Tibial artery (tissue), 4 donors: ENCODE measurements at regions not wholly inside any gene's neighbourhood (a gene's known extent, or its start where the extent isn't known, plus 50 kb on each side); places are given as distances from the start of the nearest gene placed in this dataset.
"Not testable (repeated sequence)": the region's sequence is repeated elsewhere in the genome, so short reads cannot be mapped to it uniquely, and the experiment has no call there.

ENCODE experiments used
- DNase-seq, 2 donors: peaks; one replicate each; pipeline ENCODE4 v3.0.0-alpha.2; 2019
- H3K27ac ChIP-seq, 2 donors: fragments of 200-600 bp; sonication (generic) in 1 of 2; 1 replicate in 1 of 2; 2 replicates in 1 of 2; pipeline ENCODE4 v1.5.1; 2018 to 2019; ENCODE audit warnings: mild to moderate bottlenecking in 1 of 2
- H3K27me3 ChIP-seq, 2 donors: fragments of 200-600 bp; sonication (generic) in 1 of 2; one replicate each; pipeline versions ENCODE4 v1.5.1 to v1.6.0; 2016 to 2019
- H3K36me3 ChIP-seq, 3 donors: fragments of 200-600 bp; sonication (generic) in 2 of 3; one replicate each; pipeline ENCODE4 v1.5.1; 2016 to 2019; ENCODE audit warnings: mild to moderate bottlenecking in 2 of 3
- H3K4me1 ChIP-seq, 4 donors: fragments of 200-600 bp; sonication (generic) in 2 of 4; 1 replicate in 3 of 4; 2 replicates in 1 of 4; pipeline ENCODE4 v1.5.1; 2016 to 2019
- H3K4me3 ChIP-seq, 2 donors: fragments of 200-600 bp; sonication (generic) in 1 of 2; 1 replicate in 1 of 2; 2 replicates in 1 of 2; pipeline ENCODE4 v1.5.1; 2018 to 2019; ENCODE audit warnings: mild to moderate bottlenecking in 2 of 2
- H3K9me3 ChIP-seq, 3 donors: fragments of 200-600 bp; sonication (generic) in 1 of 3; one replicate each; pipeline ENCODE4 v1.5.1; 2016 to 2019
- CTCF ChIP-seq, 2 experiments: fragments of 200-600 bp in 1 of 2; fragments of 450-650 bp in 1 of 2; IDR thresholded peaks; one replicate each; pipeline ENCODE4 v1.5.1; 2017 to 2019; ENCODE audit warnings: antibody characterized with exemption in 2 of 2, mild to moderate bottlenecking in 1 of 2, moderate library complexity in 1 of 2
- intact Hi-C: fragments of 100-400 bp; cut with DNase I; formaldehyde crosslinking; loops from one replicate; pipeline ENCODE4 v1.15.0; 2023; ENCODE audit warnings: low total_unique reads

DNA sequence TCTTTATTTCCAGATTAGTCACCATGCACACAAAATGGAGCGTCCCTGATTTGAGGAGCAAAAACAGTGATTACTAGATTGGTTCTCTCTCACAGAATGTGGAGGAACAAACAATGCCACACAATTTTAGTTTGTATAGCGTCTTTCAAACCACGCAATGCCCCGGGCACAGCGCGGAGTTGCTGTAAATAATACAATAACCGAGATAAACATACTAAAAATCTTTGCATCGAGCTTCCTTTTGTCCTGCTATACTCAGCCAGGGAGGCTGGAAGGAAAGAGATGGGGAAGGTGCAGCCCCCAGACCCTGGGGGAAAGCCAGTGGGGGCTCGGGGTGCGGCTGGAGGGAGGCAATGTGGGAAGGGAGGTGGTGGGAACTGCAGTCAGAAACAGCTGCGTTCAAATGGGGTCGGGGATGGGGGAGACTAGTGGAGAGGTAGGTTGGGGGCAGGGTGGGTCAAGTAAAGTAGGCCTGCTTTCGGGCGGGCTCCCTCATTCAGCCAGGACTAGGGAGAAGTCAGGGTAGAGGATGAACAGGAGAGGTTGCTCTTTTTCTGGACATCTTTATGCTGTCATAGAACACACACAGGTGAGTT lies 366.3 kb downstream of the RPS6KC1 start:
- Histone ChIP-seq H3K9me3 (no peaks in the 10 kb centered on the region), H3K4me1 (no peaks in the 10 kb centered on the region), H3K27ac (no peak overlapping the region), H3K4me3 (no peak overlapping the region), H3K36me3 (no peaks in the 10 kb centered on the region), H3K27me3 (no peaks in the 10 kb centered on the region)
- TF ChIP-seq CTCF (IDR thresholded peaks at IDR 0.05) = no peak
- intact Hi-C loops = no loop called here
- DNase-seq = no peak

DNA sequence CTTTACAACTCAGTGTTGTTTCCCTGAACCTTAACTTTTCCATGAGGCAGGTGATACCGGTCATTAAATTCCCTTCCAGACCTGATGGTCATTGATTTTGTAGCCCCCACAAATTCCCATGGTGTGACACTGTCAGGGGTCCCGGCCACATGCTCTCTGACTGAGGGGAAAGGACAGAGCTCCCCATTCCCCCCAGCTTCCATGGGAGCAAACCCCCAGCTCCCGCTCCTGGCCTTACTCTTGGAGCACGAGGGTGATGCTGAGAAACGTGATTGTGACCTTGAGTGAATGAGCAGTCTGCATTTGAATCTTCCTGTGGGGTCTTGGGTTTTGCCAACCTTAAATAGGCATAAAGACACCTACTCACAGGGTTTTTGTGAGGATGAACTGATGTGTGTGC lies 366.8 kb downstream of the RPS6KC1 start:
- H3K9me3 ChIP-seq = no peaks in the 10 kb centered on the region
- no peaks in the 10 kb centered on the region for H3K4me1 ChIP-seq
- no peak for TF ChIP-seq CTCF (IDR thresholded peaks at IDR 0.05)
- no peak overlapping the region for H3K27ac ChIP-seq
- no peaks in the 10 kb centered on the region for H3K36me3 ChIP-seq
- no peaks in the 10 kb centered on the region for H3K27me3 ChIP-seq
- no peak for DNase-seq
- intact Hi-C loops = no loop called here
- H3K4me3 ChIP-seq = no peak overlapping the region

DNA sequence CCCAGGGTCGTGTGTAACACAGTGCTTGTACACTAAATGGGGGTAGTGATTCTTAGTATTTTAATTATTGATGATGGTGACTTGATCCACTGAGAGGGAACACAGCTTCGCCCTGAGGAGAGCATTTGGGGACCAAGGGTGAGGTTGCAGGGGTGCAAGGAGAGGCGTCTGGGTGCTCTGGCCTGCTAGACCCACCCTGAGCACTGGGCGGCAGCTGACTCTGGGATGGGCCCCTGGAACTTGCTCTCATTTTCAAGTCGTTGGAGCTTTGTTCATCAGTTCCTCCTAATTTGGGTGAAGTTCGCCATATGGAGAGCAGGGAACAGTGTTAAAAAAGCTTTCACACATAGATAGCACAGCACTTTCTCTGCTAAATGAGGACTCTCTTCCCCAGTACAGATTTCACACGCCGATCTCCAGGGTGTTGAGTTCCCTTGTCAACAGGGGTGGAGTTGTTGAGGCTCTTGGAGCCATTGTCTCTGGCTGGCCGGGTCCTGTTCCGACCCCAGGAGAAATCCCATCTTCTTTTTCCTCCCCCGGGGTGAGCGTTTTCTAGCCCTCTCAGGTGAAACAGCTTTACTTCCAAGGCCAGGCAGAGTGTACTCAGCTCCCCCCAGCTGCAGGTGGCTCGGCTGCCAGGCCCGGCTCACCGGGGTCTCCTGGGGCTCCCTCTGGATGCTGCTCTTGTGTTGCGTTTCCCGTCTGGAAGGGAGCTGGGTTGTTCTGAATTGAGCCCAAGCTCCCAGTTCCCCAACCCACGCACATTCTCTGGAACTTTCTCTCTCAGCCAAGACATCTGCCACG lies 367.4 kb downstream of the RPS6KC1 start:
- Histone ChIP-seq H3K9me3 (no peaks in the 10 kb centered on the region), H3K4me1 (no peaks in the 10 kb centered on the region), H3K4me3 (no peak overlapping the region), H3K36me3 (no peaks in the 10 kb centered on the region), H3K27me3 (no peaks in the 10 kb centered on the region), H3K27ac (no peak overlapping the region)
- no peak for DNase-seq
- intact Hi-C loops = no loop called here
- no peak for TF ChIP-seq CTCF (IDR thresholded peaks at IDR 0.05)

DNA sequence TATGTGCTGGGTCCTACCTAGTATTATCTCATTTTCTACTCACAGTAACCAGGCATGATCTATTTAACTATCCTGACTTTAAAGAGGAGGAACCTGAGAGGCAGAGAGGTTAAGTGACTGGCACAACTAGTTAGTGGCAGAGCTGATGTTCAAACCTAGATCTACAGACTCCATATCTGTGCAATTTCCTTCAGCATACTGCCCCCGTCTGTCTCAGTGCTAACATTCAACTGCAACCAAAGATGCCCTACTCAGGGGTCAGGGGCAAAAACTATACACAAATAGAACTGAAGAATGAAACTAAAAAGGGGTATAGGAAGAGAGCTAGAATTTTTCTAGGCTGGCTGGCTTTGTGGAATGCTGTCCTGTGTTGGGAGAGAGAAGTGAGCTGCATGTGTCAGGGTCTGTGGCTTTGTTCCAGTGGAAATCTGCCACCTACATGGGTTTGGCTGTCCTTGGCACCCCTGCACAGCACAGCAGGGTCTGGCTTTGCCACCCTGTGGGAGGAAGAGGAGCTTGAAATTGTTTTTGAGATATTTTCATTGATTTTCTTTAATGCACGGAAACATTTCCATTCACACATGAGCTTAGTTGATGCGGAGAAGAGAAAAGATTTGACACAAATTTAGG lies 368.5 kb downstream of the RPS6KC1 start:
- Histone ChIP-seq H3K9me3 (no peaks in the 10 kb centered on the region), H3K27me3 (no peaks in the 10 kb centered on the region), H3K27ac (no peak overlapping the region), H3K36me3 (no peaks in the 10 kb centered on the region), H3K4me1 (no peaks in the 10 kb centered on the region), H3K4me3 (no peak overlapping the region)
- TF ChIP-seq CTCF (IDR thresholded peaks at IDR 0.05) = no peak
- DNase-seq = no peak
- intact Hi-C loops = no loop called here

DNA sequence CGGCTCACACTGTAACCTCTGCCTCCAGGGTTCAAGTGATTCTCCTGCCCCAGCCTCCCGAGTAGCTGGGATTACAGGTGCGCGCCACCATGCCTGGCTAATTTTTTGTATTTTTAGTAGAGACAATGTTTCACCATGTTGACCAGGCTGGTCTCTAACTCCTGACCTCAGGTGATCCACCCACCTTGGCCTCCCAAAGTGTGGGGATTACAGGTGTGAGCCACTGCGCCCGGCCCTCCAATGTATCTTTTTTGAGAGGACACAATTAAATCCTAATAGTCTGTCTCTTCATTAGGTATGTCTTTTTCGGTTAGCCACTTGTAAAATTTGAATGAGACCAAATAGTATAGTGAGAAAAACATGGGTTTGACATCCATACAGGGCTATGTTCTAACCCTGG lies 370.1 kb downstream of the RPS6KC1 start:
- H3K9me3 ChIP-seq, H3K4me1 ChIP-seq, intact Hi-C loops, H3K36me3 ChIP-seq, H3K4me3 ChIP-seq, DNase-seq, H3K27ac ChIP-seq, H3K27me3 ChIP-seq: not testable (repeated sequence)

- Histone ChIP-seq H3K4me1 (no peaks in the 10 kb centered on the region), H3K27ac (no peak overlapping the region), H3K36me3 (no peaks in the 10 kb centered on the region), H3K4me3 (no peak overlapping the region), H3K9me3 (no peaks in the 10 kb centered on the region), H3K27me3 (no peaks in the 10 kb centered on the region)
- intact Hi-C loops = no loop called here
- DNase-seq = no peak
- no peak for TF ChIP-seq CTCF (IDR thresholded peaks at IDR 0.05)
Measured at GRCh38 chr1:213423041-213423440, 372.0 kb downstream of the RPS6KC1 start.
